ENCODE measurements at regions not wholly inside any gene's neighbourhood (a gene's known extent, or its start where the extent isn't known, plus 50 kb on each side); places are given as distances from the start of the nearest gene placed in this dataset.

- no peak for TF ChIP-seq NCOA6 (IDR thresholded peaks at IDR 0.05)
- no peak for TF ChIP-seq BRD4 (IDR thresholded peaks at IDR 0.05)
- TF ChIP-seq MCM5 (IDR thresholded peaks at IDR 0.05; ENCODE audit: low read depth), result no peak
- no peak for TF ChIP-seq ARID3B (CRISPR knock-in tag; IDR thresholded peaks at IDR 0.05; ENCODE audit: borderline replicate concordance)
- TF ChIP-seq SMARCA4 (IDR thresholded peaks at IDR 0.05), result no peak
- TF ChIP-seq NFE2 (IDR thresholded peaks at IDR 0.05; ENCODE audit: low read depth), result no peak
- TF ChIP-seq ZNF764 (CRISPR knock-in tag; IDR thresholded peaks at IDR 0.05; ENCODE audit: low read depth), result no peak
- no peak for TF ChIP-seq BRF1 (IDR thresholded peaks at IDR 0.05; ENCODE audit: borderline replicate concordance, extremely low read depth, insufficient read length)
- no peak for TF ChIP-seq SLC30A9 (CRISPR knock-in tag; IDR thresholded peaks at IDR 0.05)
- no peak for TF ChIP-seq HNRNPUL1 (IDR thresholded peaks at IDR 0.05; ENCODE audit: low read length)
Measured at GRCh38 chr12:31855427-31855826, 103.8 kb upstream of the RESF1 start (continued).

- H3K9me1 ChIP-seq (ENCODE audit: control insufficient read depth, insufficient read depth, low read length), result no peaks in the 10 kb centered on the region
- ATAC-seq (no peak), FAIRE-seq (no peak), DNase-seq (ENCODE audit: extremely low read depth in 1 of 4, low spot score in 3 of 4) (no peak)
- H3K79me2 ChIP-seq (ENCODE audit: control insufficient read depth, insufficient read depth, low read length), result no peaks in the 10 kb centered on the region
- peaks cover 6% of the 10 kb centered on the region for H3K9me3 ChIP-seq (replicated peaks; ENCODE audit: control insufficient read depth, insufficient read depth, low read depth, low read length)
- in situ Hi-C loops (cut with MboI) (no loop called here), intact Hi-C loops (cut with micrococcal nuclease) (no loop called here)
- no peak overlapping the region for H3K4me3 ChIP-seq
- H3K27ac ChIP-seq (ENCODE audit: extremely low read depth, low read depth, low read length), result no peak overlapping the region
- no peak overlapping the region for H2AFZ ChIP-seq (ENCODE audit: low read depth, low read length)
- ChIA-PET POLR2A (no interaction called here), CTCF (ENCODE audit: low intra/inter-chr PET ratio) (no interaction called here)
- H3K4me2 ChIP-seq (ENCODE audit: insufficient read depth, low read length), result no peak overlapping the region
- no peak overlapping the region for H3K9ac ChIP-seq (ENCODE audit: insufficient read depth in 1 of 2, low read depth in 2 of 2, low read length in 2 of 2)
- no peaks in the 10 kb centered on the region for H3K27me3 ChIP-seq (ENCODE audit: control insufficient read depth in 2 of 2, insufficient read depth in 2 of 2, low read length in 2 of 2)
- BruUV-seq (replicated peaks), result no TSS peak
- H4K20me1 ChIP-seq (replicated peaks; ENCODE audit: control insufficient read depth, insufficient read depth, low read length), result no peaks in the 10 kb centered on the region
- H3K36me3 ChIP-seq (ENCODE audit: control insufficient read depth, insufficient read depth, low read length), result no peaks in the 10 kb centered on the region
- no peaks in the 10 kb centered on the region for H3K4me1 ChIP-seq (replicated peaks in 1 of 2; ENCODE audit: control insufficient read depth in 2 of 2, insufficient read depth in 2 of 2, low read length in 2 of 2)
- no peak for TF ChIP-seq RB1 (IDR thresholded peaks at IDR 0.05; ENCODE audit: low read depth)
- no peak for TF ChIP-seq ZNF140 (CRISPR knock-in tag; IDR thresholded peaks at IDR 0.05)
- TF ChIP-seq E2F1 (CRISPR knock-in tag; IDR thresholded peaks at IDR 0.05), result no peak
- TF ChIP-seq PHB2 (IDR thresholded peaks at IDR 0.05; ENCODE audit: low read depth), result no peak
- no peak for TF ChIP-seq ZNF274 (IDR thresholded peaks at IDR 0.05; ENCODE audit: borderline replicate concordance, low read depth, low read length)
- no peak for TF ChIP-seq CHCHD3 (CRISPR knock-in tag; IDR thresholded peaks at IDR 0.05)
- TF ChIP-seq C11orf30 (IDR thresholded peaks at IDR 0.05; ENCODE audit: low read depth), result no peak
- TF ChIP-seq CBX8 (IDR thresholded peaks at IDR 0.05; ENCODE audit: borderline replicate concordance, extremely low read depth, low read depth, low read length, poor library complexity, severe bottlenecking), result no peak
- no peak for TF ChIP-seq MCM7 (IDR thresholded peaks at IDR 0.05)
- TF ChIP-seq BACH1 (tag; IDR thresholded peaks at IDR 0.05), result no peak
- TF ChIP-seq SMAD3 (CRISPR knock-in tag; conservative IDR thresholded peaks at IDR 0.05), result no peak
- TF ChIP-seq ZNF408 (CRISPR knock-in tag; IDR thresholded peaks at IDR 0.05; ENCODE audit: low read depth), result no peak
- no peak for TF ChIP-seq ZBTB7A (IDR thresholded peaks at IDR 0.05; ENCODE audit: borderline replicate concordance, control insufficient read depth, low read depth, low read length)
Measured at GRCh38 chr12:31853977-31854376, 105.2 kb upstream of the RESF1 start.

Measured in K562 (cell line).